NOMO-1 (cell line): ENCODE measurements at regions not wholly inside any gene's neighbourhood (a gene's known extent, or its start where the extent isn't known, plus 50 kb on each side); places are given as distances from the start of the nearest gene placed in this dataset.

Source experiments
- DNase-seq, 2 experiments: peaks; one replicate each; lab custom pipeline; 2025; ENCODE audit not compliant: unreplicated experiment in 2 of 2; lab: John Stamatoyannopoulos, UW

DNA sequence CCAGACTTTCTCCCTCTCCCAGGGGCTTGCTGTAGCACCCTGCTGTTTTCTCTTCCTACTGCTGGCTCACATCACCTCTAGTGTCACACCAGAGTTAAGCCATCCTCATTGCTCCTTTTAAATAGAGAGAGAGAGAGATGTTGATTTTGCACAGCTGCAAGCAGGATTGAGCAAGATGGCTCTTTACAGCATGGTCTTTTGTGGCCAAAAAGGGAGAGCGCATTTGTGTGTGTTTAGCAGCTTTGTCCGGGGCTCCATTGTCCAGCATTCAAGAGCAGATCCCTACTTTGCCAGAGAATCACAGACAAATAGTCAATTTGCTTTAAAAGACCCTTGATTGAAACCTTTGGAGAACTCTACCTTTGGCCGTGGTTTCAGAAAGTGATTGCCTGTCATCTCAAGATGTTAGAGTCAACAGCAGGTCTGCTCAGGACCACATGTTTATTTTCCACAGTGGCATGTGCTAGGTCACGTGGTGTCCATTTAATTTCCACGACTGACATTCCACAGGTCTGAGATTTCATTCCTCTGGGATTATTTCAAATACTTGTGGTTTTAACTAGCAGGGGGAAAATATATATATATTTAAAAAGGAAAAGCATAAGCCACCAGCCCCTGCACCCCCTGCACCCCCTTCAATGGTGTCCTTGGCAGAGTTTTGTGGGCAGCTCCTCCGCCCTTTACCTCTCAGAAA lies 359.9 kb upstream of the SLC14A2 start:
- DNase-seq = no peak

DNA sequence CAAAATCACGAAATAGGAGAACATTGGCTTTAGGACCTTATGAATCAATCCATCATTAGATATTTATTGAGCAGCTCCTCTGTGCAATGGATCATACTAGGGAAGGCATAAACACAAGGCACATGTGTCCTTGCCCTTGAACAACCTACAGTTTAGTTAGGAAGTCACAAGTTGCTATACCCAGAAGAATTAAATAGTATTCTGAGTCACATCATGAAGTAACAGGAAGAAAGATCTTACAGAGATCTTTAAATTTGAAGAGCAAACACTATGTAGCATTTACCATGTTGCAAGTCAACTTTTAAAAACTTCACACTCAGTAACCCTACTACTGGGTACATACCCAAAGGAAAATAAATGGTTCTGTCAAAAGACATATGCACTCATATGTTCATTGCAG lies 355.2 kb upstream of the SLC14A2 start:
- DNase-seq = no peak

GRCh38 chr18:45266023-45266422 lies 349.3 kb upstream of the SLC14A2 start:
- DNase-seq = no peak

DNA sequence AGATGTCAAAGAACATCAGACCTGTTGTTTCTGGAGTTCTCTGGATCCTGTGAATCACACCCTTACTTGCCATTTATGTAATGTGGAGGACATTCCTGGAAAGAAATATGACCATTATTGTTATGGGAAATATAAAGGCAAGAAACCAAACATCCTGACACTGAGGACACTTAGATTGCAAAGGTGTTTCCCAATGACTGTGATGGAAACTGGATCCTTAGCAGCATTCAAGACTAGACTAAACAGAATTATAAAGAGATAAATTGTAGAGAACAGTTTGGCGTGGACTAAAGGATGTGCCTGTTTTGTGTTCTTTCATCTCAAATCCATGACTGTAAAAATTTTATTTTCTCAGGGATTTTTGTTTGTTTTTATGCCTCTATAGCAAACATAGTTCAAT lies 347.7 kb upstream of the SLC14A2 start:
- no peak for DNase-seq

DNA sequence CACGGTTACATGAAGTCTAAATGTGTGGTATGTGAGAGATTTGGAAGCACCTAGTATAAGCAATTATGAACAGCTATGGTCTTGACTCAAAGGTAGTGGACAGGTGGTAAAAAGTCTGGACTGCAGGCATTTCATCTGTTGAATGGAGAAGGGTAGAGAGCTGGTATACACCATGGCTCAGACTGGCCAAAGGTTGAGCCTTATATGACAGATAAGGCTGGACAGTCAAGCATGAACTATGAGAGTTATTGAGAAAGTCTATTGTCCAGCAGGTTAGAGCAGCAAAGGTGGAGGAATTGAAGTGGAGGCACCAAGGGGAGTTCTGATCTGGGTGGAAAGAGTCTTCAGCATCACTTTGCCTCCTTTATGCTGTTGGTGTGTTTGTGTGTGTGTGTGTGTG lies 346.7 kb upstream of the SLC14A2 start:
- DNase-seq = no peak

GRCh38 chr18:45270289-45270771 lies 344.9 kb upstream of the SLC14A2 start:
- DNase-seq = no peak

GRCh38 chr18:45274026-45274425 lies 341.2 kb upstream of the SLC14A2 start:
- DNase-seq = no peak

DNA sequence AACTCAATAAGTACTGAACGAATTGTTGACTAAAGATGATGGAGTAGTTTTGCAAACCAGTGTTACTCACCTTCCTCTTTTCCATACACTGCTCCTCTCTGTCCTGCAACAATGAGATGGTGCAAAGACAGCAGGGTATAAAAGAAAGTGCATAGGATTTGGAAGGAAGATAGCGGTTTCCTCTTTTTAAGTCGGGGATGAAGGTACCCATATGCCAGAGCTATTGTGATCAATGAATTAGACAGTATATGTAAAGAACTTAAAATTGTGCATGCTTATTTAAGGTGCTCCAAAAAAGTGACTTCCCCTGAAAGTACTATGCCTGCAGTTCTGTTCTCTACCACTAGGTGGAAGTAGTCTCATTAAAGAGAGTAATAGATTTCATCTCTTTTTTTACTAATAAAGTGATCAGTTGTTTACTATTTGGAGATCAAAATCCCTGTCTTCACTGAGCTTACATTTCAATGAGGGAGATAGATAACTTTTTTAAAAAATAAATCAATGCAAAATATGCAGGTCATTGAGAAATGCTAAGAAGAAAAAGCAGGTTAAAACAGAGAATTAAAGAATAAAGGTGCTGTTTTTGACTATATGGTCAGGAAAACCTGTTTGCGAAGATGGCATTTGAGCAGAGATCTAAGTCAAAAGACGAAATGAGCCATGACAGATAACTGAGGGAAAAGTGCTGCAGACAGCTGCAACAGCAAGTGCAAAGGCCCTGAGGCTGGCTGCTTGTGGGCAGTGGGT lies 339.7 kb upstream of the SLC14A2 start:
- DNase-seq = peak in 1 of 2 experiments; percentile 38

DNA sequence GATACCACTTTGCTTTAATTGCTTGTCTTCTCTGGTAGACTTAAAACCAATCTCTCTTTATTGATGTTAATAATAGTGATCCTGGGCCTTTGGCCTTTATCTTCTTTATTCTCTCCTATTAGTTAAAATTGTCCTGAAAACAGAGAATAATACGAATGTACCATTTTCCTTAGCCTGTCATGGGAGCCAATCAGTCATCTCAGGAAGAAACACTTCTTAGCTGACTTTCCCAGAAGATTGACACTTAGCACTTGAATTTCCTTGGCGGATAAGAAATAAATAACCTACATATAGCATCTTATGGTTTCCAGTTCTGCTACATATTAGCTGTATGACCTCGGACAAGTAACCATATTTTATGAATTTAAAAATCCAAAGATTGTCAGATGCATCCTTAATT lies 338.4 kb upstream of the SLC14A2 start:
- no peak for DNase-seq

DNA sequence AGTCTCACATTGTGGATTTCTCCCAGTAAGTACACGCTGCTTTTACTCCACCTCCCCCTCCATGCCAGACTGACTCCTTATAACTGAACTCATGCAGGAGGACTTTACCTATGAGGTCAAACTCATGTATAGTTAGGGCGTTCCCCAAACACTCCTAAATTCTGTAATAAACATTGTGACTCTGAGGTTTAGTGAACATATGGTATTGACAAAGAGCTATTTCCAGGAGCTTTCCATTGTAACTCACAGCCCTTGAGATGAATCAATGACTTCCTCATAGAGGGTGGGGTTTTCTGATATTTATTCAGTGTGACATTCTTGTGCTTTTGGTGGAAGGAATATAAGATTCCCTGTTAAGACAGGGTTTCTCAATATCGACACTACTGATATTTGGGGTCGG lies 337.4 kb upstream of the SLC14A2 start:
- no peak for DNase-seq

DNA sequence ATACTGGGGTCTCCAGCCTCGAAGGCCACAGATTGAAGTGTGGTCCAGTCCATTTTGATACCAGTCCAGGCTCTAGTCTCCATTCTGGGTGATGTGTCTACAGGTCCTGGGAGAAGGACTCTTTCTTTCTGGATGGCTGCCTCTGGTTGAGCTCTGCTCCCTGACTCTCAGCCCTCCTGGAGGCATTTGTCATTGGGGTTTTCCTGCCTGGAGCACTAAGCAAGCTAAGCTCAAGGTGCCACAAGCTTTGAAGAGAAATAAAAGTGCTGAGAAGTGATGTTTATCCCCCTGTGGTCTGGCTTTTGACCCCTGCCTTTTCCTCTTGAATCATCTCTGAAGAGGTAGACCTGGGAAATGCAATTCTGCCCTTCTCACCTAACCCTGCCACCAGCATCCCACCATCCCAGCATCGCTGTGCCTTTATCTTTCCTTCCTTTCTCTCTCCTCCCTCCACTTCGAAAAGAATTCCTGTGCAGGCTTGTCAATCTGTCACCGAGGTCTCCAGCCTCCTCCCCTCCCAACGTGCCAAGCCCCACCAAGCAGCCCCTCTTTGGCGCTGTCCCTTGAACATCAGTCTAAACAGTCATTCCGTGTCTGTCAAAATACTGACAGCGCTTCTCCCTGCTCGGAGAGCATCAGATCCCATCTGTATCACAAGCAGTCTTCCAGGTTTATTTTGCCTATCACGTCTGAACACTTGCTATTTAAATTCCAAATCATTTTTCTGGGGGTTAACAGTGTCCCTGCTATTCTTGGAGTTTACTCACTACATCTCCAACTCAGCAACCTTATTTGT lies 334.6 kb upstream of the SLC14A2 start:
- no peak for DNase-seq

DNA sequence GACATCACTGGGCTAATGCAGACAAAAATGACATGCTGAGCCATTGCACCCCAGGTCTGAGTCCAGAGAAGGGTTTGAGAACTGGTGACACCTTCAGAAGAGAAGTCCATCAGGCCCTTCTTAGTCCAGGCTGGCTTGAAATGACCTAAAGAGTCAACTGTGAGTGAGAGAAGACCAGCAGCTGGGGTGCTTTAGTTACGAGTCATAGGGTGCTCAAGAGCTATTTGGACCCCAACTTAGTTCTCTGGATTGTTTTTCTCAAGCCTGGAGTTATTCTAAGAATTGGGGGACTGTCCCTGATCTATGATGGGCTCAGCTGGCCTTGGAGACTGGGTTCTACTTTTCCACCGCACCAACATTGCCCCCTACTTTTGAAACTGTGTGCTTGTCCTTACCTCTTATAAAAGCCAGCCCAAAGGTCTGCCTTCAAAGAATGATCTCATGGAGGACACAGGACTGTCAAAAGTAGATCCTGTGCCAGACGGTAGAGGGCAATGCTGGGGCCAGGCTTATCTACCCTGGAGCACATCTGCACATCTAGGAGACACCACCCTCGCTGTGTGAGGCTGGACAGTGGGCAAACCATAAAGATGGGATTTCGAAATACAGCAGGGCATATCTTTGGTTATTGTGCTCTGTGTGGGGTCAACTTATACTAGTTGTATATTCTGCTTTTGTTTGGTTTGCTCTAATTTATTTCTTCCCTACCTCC lies 333.0 kb upstream of the SLC14A2 start:
- no peak for DNase-seq

- peak in 1 of 2 experiments; percentile 1 for DNase-seq
Measured at GRCh38 chr18:45284174-45284573, 331.1 kb upstream of the SLC14A2 start.

- no peak for DNase-seq
Measured at GRCh38 chr18:45284851-45285250, 330.4 kb upstream of the SLC14A2 start.

DNA sequence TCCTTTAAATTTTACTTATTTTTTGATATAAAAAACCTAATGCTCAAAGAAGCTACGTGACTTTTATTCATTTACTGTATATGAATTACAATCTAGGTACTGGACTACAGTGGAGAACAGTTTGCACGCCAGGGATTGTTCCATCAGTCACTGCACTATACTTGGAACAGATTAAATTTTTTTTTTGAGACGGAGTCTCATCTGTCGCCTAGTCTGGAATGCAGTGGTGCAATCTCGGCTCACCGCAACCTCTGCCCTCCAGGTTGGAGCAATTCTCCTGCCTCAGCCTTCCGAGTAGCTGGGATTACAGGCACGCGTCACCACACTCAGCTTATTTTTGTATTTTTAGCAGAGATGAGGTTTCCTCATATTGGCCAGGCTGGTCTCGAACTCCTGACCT lies 330.0 kb upstream of the SLC14A2 start:
- no peak for DNase-seq

DNA sequence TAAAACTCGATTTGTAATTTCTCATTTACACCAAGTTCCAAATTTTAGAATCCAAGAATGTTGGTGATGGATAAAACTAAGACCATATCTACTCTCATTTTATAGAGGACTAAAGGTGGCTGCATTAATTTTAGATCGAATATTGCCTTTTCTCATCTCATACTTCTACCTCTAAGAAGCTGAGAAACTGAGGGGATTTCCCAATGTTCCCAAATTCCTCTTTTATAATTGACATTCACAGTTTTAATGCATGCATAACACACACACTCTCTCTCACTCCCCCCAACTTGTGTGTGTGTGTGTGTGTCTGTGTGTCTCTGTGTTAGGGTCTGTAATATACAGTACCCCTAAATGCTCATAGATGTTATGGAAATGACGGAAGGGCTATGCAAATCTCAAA lies 328.8 kb upstream of the SLC14A2 start:
- no peak for DNase-seq

DNA sequence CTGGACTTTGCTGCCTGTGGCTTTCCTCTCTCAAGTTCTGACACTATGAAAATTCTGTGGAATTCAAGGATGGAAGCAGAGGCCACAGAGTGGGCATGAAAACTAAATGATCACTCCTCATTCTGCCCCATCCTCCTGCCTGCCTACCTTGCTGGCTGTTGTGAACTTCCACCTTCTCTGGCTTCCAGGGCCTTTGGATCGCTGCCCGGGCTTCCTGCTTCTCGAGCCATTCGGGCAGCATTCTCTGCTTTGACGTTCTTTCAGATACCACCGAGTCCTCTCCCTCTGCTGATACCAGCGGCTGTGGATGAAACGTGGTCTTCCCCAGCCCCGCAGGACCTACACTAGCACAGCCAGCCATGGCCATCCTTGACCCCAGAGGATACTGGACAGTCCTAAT lies 327.7 kb upstream of the SLC14A2 start:
- no peak for DNase-seq

DNA sequence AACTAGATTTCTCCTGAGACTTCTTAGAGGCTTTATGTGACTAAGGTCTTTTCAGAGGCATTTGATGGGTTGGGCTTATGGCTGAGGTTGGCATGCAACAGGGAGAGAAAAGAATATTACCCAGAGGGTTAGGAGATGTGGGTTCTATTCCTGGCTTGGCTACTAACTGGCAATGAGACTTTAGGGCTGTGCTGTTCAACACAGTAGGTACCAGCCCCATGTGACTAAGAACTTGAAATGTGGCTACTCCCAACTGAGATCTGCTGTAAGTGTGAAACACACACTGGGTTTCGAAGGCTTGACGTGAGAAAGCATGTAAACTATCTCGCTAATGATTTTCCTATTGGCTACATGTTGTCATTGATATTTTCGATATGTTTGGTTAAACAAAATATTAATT lies 324.9 kb upstream of the SLC14A2 start:
- DNase-seq = no peak

GRCh38 chr18:45291621-45292615 lies 323.4 kb upstream of the SLC14A2 start:
- DNase-seq = peak in 1 of 2 experiments; percentile 34

DNA sequence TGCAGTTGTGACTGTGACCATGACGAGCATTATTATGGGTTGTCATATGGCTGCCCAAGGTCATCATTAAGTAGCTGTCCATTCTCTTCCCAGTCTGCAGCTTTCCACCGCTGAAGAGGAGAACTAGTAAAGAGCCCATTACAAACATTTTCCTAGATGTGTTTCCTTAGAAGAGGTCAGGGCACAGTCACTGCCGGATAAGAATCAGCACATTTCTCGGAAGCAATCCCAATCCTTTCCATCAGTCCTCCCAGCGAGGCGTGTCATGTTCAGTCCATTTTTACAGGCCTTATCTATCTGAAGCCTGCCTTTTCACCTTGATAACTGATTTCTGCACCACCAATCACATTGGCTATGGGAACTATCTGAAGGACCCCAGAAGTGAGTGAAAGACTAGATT lies 319.9 kb upstream of the SLC14A2 start:
- no peak for DNase-seq
